ENCODE measurements at regions not wholly inside any gene's neighbourhood (a gene's known extent, or its start where the extent isn't known, plus 50 kb on each side); places are given as distances from the start of the nearest gene placed in this dataset.

DNA sequence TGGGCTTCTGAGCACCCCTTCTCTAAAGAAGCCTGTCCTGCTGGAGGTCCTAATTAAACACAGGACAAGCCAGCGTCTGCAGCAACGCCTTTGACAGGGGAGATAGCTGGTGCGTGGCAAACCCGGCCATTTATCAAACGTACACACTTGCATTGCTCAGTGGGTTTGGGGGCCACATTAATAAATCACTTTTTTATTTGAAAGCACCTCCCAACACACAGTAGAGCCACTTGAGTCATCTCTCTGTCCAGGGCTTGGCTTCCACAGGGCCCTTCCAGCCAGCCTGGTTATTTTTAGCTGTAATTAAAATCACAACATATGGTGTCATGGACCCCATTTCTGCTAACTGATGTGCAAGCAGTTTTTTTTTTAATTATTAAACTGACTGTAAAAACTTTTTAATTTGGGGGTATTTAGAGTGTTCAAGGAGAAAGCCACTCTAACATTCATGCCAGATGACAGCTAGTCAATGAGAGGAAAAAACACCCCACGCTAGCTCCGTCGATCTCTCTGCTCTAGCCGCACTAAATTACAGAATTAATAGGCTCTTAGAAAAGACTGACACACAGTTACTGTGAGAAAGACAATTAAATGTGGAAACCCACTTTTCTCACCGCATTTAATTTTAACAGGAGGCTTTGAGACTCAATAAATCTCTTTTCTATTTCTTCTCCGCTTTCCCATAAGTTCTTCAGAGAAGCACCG is 201.0 kb upstream of the WSCD1 start:
- no peak for TF ChIP-seq NFIC (IDR thresholded peaks at IDR 0.05)
- no peak for TF ChIP-seq CEBPB (IDR thresholded peaks at IDR 0.05)
- TF ChIP-seq, protein P1, sequence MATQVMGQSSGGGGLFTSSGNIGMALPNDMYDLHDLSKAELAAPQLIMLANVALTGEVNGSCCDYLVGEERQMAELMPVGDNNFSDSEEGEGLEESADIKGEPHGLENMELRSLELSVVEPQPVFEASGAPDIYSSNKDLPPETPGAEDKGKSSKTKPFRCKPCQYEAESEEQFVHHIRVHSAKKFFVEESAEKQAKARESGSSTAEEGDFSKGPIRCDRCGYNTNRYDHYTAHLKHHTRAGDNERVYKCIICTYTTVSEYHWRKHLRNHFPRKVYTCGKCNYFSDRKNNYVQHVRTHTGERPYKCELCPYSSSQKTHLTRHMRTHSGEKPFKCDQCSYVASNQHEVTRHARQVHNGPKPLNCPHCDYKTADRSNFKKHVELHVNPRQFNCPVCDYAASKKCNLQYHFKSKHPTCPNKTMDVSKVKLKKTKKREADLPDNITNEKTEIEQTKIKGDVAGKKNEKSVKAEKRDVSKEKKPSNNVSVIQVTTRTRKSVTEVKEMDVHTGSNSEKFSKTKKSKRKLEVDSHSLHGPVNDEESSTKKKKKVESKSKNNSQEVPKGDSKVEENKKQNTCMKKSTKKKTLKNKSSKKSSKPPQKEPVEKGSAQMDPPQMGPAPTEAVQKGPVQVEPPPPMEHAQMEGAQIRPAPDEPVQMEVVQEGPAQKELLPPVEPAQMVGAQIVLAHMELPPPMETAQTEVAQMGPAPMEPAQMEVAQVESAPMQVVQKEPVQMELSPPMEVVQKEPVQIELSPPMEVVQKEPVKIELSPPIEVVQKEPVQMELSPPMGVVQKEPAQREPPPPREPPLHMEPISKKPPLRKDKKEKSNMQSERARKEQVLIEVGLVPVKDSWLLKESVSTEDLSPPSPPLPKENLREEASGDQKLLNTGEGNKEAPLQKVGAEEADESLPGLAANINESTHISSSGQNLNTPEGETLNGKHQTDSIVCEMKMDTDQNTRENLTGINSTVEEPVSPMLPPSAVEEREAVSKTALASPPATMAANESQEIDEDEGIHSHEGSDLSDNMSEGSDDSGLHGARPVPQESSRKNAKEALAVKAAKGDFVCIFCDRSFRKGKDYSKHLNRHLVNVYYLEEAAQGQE (IDR thresholded peaks at IDR 0.05; ENCODE audit: low read depth) = no peak

Measured in Ishikawa (cell line).